IPS DF 6.9 (cell line): ENCODE measurements at regions not wholly inside any gene's neighbourhood (a gene's known extent, or its start where the extent isn't known, plus 50 kb on each side); places are given as distances from the start of the nearest gene placed in this dataset.
"Not testable (repeated sequence)": the region's sequence is repeated elsewhere in the genome, so short reads cannot be mapped to it uniquely, and the experiment has no call there.

Experiments used
- DNase-seq: peaks from one replicate; pipeline ENCODE4 v3.0.0-alpha.2; 2013; ENCODE audit warnings: low read depth, low spot score
- H3K27ac ChIP-seq: one replicate; pipeline ENCODE4 v1.5.1; 2013; ENCODE audit warnings: low read length, control low read depth
- H3K27me3 ChIP-seq: 2 replicates; pipeline ENCODE4 v1.6.1; 2013; ENCODE audit warnings: mild to moderate bottlenecking, low read length; ENCODE audit not compliant: control insufficient read depth, insufficient read depth
- H3K36me3 ChIP-seq: 2 replicates; pipeline ENCODE4 v1.6.1; 2013; ENCODE audit warnings: low read length; ENCODE audit not compliant: control insufficient read depth, insufficient read depth
- H3K4me1 ChIP-seq: 2 replicates; pipeline ENCODE4 v1.6.1; 2013; ENCODE audit warnings: low read length; ENCODE audit not compliant: control insufficient read depth, insufficient read depth
- H3K4me3 ChIP-seq: 2 replicates; pipeline ENCODE4 v1.5.1; 2013; ENCODE audit warnings: mild to moderate bottlenecking, low read length
- H3K9me3 ChIP-seq: 2 replicates; pipeline ENCODE4 v1.6.1; 2013; ENCODE audit warnings: low read length, inconsistent platforms; ENCODE audit not compliant: control insufficient read depth, insufficient read depth
- WGBS: extraction: QIAGEN DNeasy Blood & Tissue Kit; methylation state at CpG from one replicate; pipeline ENCODE4 v1.1.7; 2013; ENCODE audit warnings: mixed read lengths, missing lambda C conversion rate; ENCODE audit not compliant: insufficient read length, insufficient coverage; 5-methylcytosine and 5-hydroxymethylcytosine counted together

- WGBS, result no CpG with 5 or more reads among the region's 3 CpGs
- H3K27ac ChIP-seq, result no peak overlapping the region
Observed at GRCh38 chr9:75230469-75230868, 142.2 kb downstream of the OSTF1 start.

GRCh38 chr9:75231167-75231566, 142.9 kb downstream of the OSTF1 start:
- WGBS, result no CpG with 5 or more reads among the region's 2 CpGs
- H3K4me3 ChIP-seq, result no peak overlapping the region
- no peaks in the 10 kb centered on the region; the same call in 1 of the 2 replicates for H3K9me3 ChIP-seq
- DNase-seq, result no peak
- no peak overlapping the region for H3K27ac ChIP-seq
- no peaks in the 10 kb centered on the region for H3K27me3 ChIP-seq
- no peaks in the 10 kb centered on the region for H3K4me1 ChIP-seq
- H3K36me3 ChIP-seq, result no peaks in the 10 kb centered on the region

More at GRCh38 chr9:75230469-75230868, 142.2 kb downstream of the OSTF1 start:
- Histone ChIP-seq H3K27me3 (no peaks in the 10 kb centered on the region), H3K9me3 (no peaks in the 10 kb centered on the region; the same call in 1 of the 2 replicates), H3K4me1 (no peaks in the 10 kb centered on the region), H3K4me3 (no peak overlapping the region), H3K36me3 (no peaks in the 10 kb centered on the region)
- no peak for DNase-seq

GRCh38 chr9:75233011-75233410, 144.7 kb downstream of the OSTF1 start:
- WGBS, result no CpG with 5 or more reads among the region's 5 CpGs
- H3K36me3 ChIP-seq, result no peaks in the 10 kb centered on the region
- no peaks in the 10 kb centered on the region for H3K27me3 ChIP-seq
- no peak overlapping the region for H3K4me3 ChIP-seq
- no peaks in the 10 kb centered on the region; the same call in 1 of the 2 replicates for H3K9me3 ChIP-seq
- H3K27ac ChIP-seq, result no peak overlapping the region
- no peaks in the 10 kb centered on the region for H3K4me1 ChIP-seq
- no peak for DNase-seq

- WGBS, result no CpG with 5 or more reads among the region's 2 CpGs
- Histone ChIP-seq H3K27me3 (no peaks in the 10 kb centered on the region), H3K4me3 (no peak overlapping the region), H3K4me1 (no peaks in the 10 kb centered on the region), H3K36me3 (no peaks in the 10 kb centered on the region), H3K27ac (no peak overlapping the region), H3K9me3 (no peaks in the 10 kb centered on the region; the same call in 1 of the 2 replicates)
- no peak for DNase-seq
Observed at GRCh38 chr9:75235632-75236031, 147.3 kb downstream of the OSTF1 start.

- Histone ChIP-seq H3K27me3 (no peaks in the 10 kb centered on the region), H3K4me3 (no peak overlapping the region), H3K4me1 (no peaks in the 10 kb centered on the region), H3K27ac (no peak overlapping the region), H3K9me3 (no peaks in the 10 kb centered on the region; the same call in 1 of the 2 replicates), H3K36me3 (no peaks in the 10 kb centered on the region)
- no CpG with 5 or more reads among the region's 11 CpGs for WGBS
- DNase-seq, result peak; percentile 78
Observed at GRCh38 chr9:75238311-75238976, 150.1 kb downstream of the OSTF1 start.

GRCh38 chr9:75239176-75239575, 150.9 kb downstream of the OSTF1 start:
- no peaks in the 10 kb centered on the region for H3K27me3 ChIP-seq
- WGBS, result no CpG with 5 or more reads among the region's 6 CpGs
- no peaks in the 10 kb centered on the region for H3K4me1 ChIP-seq
- no peaks in the 10 kb centered on the region; the same call in 1 of the 2 replicates for H3K9me3 ChIP-seq
- no peak overlapping the region for H3K27ac ChIP-seq
- H3K4me3 ChIP-seq, result no peak overlapping the region
- no peaks in the 10 kb centered on the region for H3K36me3 ChIP-seq
- DNase-seq, result no peak

GRCh38 chr9:75242426-75242825, 154.1 kb downstream of the OSTF1 start:
- no peak for DNase-seq

GRCh38 chr9:75246949-75247348, 158.6 kb downstream of the OSTF1 start:
- Histone ChIP-seq H3K27ac (no peak overlapping the region), H3K9me3 (no peaks in the 10 kb centered on the region), H3K27me3 (no peaks in the 10 kb centered on the region), H3K4me3 (no peak overlapping the region), H3K36me3 (no peaks in the 10 kb centered on the region), H3K4me1 (no peaks in the 10 kb centered on the region)
- no CpG with 5 or more reads among the region's 3 CpGs for WGBS
- no peak for DNase-seq

More at GRCh38 chr9:75242426-75242825, 154.1 kb downstream of the OSTF1 start:
- no peak overlapping the region for H3K27ac ChIP-seq
- no peaks in the 10 kb centered on the region for H3K36me3 ChIP-seq
- H3K9me3 ChIP-seq, result no peaks in the 10 kb centered on the region
- H3K4me3 ChIP-seq, result no peak overlapping the region
- no peaks in the 10 kb centered on the region for H3K4me1 ChIP-seq
- H3K27me3 ChIP-seq, result no peaks in the 10 kb centered on the region
- WGBS, result no CpG with 5 or more reads among the region's 1 CpG

GRCh38 chr9:75265525-75265972, 177.2 kb downstream of the OSTF1 start:
- H3K4me3 ChIP-seq, result no peak overlapping the region
- H3K9me3 ChIP-seq, result no peaks in the 10 kb centered on the region; the same call in 1 of the 2 replicates
- DNase-seq, result peak; percentile 22
- H3K36me3 ChIP-seq, result no peaks in the 10 kb centered on the region
- H3K27ac ChIP-seq, result no peak overlapping the region
- no peaks in the 10 kb centered on the region for H3K4me1 ChIP-seq
- no CpG with 5 or more reads among the region's 3 CpGs for WGBS
- H3K27me3 ChIP-seq, result no peaks in the 10 kb centered on the region

GRCh38 chr9:75269197-75269596, 180.9 kb downstream of the OSTF1 start:
- WGBS, result no CpG with 5 or more reads among the region's 5 CpGs
- Histone ChIP-seq H3K9me3 (no peaks in the 10 kb centered on the region; the same call in 1 of the 2 replicates), H3K4me3 (no peak overlapping the region), H3K4me1 (no peaks in the 10 kb centered on the region), H3K36me3 (no peaks in the 10 kb centered on the region), H3K27me3 (no peaks in the 10 kb centered on the region), H3K27ac (no peak overlapping the region)
- DNase-seq, result no peak

GRCh38 chr9:75273055-75273454, 184.7 kb downstream of the OSTF1 start:
- WGBS, result no CpG with 5 or more reads among the region's 10 CpGs
- not testable (repeated sequence) for H3K36me3 ChIP-seq, H3K27me3 ChIP-seq, H3K4me1 ChIP-seq, H3K9me3 ChIP-seq, H3K4me3 ChIP-seq, H3K27ac ChIP-seq, DNase-seq
